ENCODE measurements at regions not wholly inside any gene's neighbourhood (a gene's known extent, or its start where the extent isn't known, plus 50 kb on each side); places are given as distances from the start of the nearest gene placed in this dataset.

DNA sequence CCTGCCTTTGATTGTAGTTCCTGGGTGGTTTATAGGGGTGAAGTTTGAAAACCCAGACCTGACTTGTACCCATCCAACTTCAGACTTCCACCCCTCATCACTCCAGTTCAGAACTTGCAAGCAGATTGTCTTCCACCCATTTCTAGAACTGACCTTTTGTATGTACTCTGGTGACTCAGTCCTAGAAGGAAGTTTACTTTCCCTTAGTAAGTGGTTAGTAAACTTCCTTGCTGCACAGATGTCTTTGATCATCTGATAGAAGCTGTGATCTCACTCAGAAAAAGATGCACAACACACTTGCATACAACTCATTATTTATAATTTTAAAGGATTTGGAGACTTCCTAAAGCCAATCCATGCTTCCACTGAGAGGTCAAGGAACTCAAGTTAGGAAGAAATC is 368.0 kb downstream of the MFSD1 start:
- no peak for TF ChIP-seq EZH2 (IDR thresholded peaks at IDR 0.05; ENCODE audit: low read length, missing control alignments)
- TF ChIP-seq, protein P1, sequence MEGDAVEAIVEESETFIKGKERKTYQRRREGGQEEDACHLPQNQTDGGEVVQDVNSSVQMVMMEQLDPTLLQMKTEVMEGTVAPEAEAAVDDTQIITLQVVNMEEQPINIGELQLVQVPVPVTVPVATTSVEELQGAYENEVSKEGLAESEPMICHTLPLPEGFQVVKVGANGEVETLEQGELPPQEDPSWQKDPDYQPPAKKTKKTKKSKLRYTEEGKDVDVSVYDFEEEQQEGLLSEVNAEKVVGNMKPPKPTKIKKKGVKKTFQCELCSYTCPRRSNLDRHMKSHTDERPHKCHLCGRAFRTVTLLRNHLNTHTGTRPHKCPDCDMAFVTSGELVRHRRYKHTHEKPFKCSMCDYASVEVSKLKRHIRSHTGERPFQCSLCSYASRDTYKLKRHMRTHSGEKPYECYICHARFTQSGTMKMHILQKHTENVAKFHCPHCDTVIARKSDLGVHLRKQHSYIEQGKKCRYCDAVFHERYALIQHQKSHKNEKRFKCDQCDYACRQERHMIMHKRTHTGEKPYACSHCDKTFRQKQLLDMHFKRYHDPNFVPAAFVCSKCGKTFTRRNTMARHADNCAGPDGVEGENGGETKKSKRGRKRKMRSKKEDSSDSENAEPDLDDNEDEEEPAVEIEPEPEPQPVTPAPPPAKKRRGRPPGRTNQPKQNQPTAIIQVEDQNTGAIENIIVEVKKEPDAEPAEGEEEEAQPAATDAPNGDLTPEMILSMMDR (conservative IDR thresholded peaks at IDR 0.05 in 1 of 2, IDR thresholded peaks at IDR 0.05 in 1 of 2; ENCODE audit: low read depth in 1 of 2, low read length in 2 of 2), result no peak
